ENCODE measurements at regions not wholly inside any gene's neighbourhood (a gene's known extent, or its start where the extent isn't known, plus 50 kb on each side); places are given as distances from the start of the nearest gene placed in this dataset.

- Histone ChIP-seq H3T11ph (ENCODE audit: low read length) (no peak overlapping the region), H2BK120ac (ENCODE audit: low read depth, low read length, poor library complexity, severe bottlenecking) (no peak overlapping the region), H3K4me1 (ENCODE audit: insufficient read depth, low read length) (no peaks in the 10 kb centered on the region), H2AFZ (ENCODE audit: low read length) (no peak overlapping the region), H3K14ac (ENCODE audit: insufficient read depth, low read length) (no peak overlapping the region), H3K23me2 (ENCODE audit: insufficient read length, low read depth, low read length, poor library complexity, severe bottlenecking) (no peaks in the 10 kb centered on the region), H3K79me1 (ENCODE audit: insufficient read depth, low read depth, low read length, poor library complexity, severe bottlenecking) (no peaks in the 10 kb centered on the region), H3K56ac (ENCODE audit: insufficient read length, low read depth, low read length) (no peak overlapping the region), H2AK5ac (ENCODE audit: insufficient read length, low read length) (no peak overlapping the region), H2BK5ac (ENCODE audit: insufficient read length, low read length) (no peak overlapping the region), H2BK20ac (ENCODE audit: low read depth, low read length, poor library complexity, severe bottlenecking) (no peak overlapping the region), H4K20me1 (ENCODE audit: control insufficient read depth, insufficient read depth, insufficient read length) (no peaks in the 10 kb centered on the region), H4K5ac (ENCODE audit: insufficient read length, low read depth, low read length) (no peak overlapping the region), H3K27me3 (ENCODE audit: insufficient read depth, low read length) (no peaks in the 10 kb centered on the region), H3K4ac (ENCODE audit: low read depth, low read length) (no peak overlapping the region), H3K18ac (ENCODE audit: insufficient read length, low read depth, low read length) (no peak overlapping the region), H2BK12ac (ENCODE audit: insufficient read length, low read depth, low read length) (no peak overlapping the region), H4K8ac (replicated peaks; ENCODE audit: insufficient read length, low read depth, low read length) (no peak overlapping the region), H4K91ac (ENCODE audit: insufficient read length, low read depth, low read length) (no peak overlapping the region), H2BK15ac (ENCODE audit: low read depth, low read length) (no peak overlapping the region), H3K9ac (ENCODE audit: extremely low read depth, insufficient read length, low read length) (no peak overlapping the region), H3K27ac (ENCODE audit: insufficient read length, low read depth, low read length) (no peak overlapping the region), H3K9me3 (ENCODE audit: control insufficient read depth, low read depth, low read length) (no peaks in the 10 kb centered on the region), H3K79me2 (ENCODE audit: insufficient read depth, low read length) (no peaks in the 10 kb centered on the region), H3K4me2 (ENCODE audit: insufficient read depth, insufficient read length, low read length) (no peak overlapping the region), H3K23ac (ENCODE audit: insufficient read length, low read depth, low read length) (no peak overlapping the region)
- Mint-ChIP-seq H3K4me3 (no peak overlapping the region), H3K36me3 (ENCODE audit: insufficient read depth in 1 of 3, low read depth in 3 of 3) (no peaks in the 10 kb centered on the region), H3K27me3 (ENCODE audit: low read depth) (no peaks in the 10 kb centered on the region), H3K4me1 (no peaks in the 10 kb centered on the region), H3K9me3 (peaks cover 0 to 1% of the 10 kb centered on the region in 2 experiments; a peak in 1 of 5 replicates), H3K27ac (no peak overlapping the region)
- no peak for DNase-seq
- no CpG with 5 or more reads among the region's 5 CpGs for WGBS (ENCODE audit: extremely low coverage, insufficient read length, low lambda C conversion rate)
- no peak for TF ChIP-seq CTCF (conservative IDR thresholded peaks at IDR 0.05)
Observed at GRCh38 chr14:58718226-58719205, 80.8 kb downstream of the DACT1 start.
